AG08395 (cell line): ENCODE measurements at regions not wholly inside any gene's neighbourhood (a gene's known extent, or its start where the extent isn't known, plus 50 kb on each side); places are given as distances from the start of the nearest gene placed in this dataset.
A peak's percentile ranks its signal among the peaks of the same experiment; 100 is the strongest.
"Not testable (repeated sequence)": the region's sequence is repeated elsewhere in the genome, so short reads cannot be mapped to it uniquely, and the experiment has no call there.

Experiments
- DNase-seq: peaks from one replicate; pipeline ENCODE4 v3.0.0; 2012; ENCODE audit warnings: mixed read lengths, low spot score

DNA sequence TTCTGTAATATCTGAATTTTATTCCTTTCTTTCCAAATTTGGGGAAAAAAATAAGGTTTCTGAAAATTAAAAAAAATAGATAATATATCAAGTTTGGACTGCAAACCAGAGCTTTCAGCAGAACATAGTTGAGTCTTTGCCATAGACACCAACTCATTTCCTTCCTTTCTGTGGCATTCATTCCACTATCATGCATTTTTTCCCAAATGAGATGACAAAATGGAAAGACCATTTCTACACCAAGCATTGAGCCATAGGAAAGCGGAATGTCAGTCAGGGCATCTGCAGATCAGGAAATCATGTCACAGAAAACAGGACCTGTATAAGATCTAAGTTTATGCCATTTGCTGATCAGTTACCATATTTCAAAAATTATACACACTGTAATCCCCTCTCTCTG is 333.3 kb upstream of the THBS1 start:
- DNase-seq, result peak; percentile 67

DNA sequence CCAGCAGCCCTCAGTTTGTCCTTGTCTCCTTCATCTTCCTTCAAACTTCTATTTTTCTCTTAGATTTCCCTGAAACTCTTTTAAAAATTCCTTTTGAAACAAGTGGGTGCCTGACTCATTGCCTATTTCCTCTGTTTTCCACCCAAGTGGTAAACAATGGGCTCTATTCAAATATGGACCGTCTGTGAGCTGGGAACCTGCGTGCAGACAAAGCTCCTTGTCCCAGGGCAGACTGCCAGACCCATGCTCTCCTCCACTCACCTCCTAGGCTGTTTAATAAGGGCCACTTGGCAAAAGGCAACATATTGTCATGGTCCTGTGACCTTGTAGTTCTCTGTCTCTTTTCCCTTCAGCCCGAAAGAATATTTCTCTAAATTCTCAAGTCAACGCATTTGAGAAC is 332.7 kb upstream of the THBS1 start:
- peak; percentile 64 for DNase-seq

DNA sequence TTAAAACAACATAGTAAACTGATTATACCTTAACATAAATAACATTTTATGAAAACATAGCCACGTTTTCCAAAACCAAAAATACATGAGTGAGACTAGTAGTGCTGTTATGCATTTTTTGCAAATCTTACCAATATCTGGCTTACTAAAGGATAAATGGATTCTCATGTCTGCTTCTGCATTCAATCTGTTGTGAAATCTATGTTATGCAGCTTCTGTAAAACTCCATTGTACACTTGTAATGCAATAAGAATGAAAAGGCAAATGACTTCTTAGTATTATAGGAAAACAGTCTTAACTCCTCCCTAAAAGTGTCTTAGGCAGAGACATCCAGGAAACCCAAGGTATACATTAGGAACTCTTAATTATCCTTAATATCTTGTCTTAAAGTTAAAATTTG is 330.9 kb upstream of the THBS1 start:
- no peak for DNase-seq

DNA sequence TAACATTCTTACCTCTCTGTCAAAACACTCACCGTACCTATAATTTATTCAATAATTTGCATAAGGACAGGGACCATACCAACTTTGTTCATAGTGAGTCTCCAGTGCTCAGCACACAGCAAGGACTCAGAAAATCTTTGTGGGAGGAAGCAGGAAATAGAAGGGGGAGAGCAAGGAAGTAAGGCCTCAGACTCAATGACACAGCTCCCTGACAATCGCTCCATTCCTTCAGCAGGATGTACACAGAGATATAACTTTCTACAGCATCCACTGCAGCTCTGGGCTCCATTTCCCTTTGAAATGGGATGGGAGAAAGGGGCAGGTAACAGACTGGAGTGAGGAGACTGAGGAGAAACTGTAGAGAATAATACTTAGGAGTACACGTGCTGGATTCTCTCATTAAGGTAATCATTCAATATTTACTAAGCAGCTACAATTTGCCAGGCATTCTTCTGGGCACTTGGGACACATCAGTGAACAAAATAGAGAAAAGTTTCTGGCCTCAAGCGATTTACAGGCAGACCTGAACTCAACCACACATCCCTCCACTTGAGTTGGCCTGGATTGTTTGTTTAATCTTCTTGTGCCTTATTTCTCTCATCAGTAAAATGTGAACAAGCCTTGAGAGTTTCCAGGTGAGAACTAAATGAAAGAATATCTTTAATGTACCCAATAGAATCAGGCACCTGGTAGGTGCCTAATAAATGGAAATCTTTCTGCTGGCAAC is 330.3 kb upstream of the THBS1 start:
- no peak for DNase-seq

DNA sequence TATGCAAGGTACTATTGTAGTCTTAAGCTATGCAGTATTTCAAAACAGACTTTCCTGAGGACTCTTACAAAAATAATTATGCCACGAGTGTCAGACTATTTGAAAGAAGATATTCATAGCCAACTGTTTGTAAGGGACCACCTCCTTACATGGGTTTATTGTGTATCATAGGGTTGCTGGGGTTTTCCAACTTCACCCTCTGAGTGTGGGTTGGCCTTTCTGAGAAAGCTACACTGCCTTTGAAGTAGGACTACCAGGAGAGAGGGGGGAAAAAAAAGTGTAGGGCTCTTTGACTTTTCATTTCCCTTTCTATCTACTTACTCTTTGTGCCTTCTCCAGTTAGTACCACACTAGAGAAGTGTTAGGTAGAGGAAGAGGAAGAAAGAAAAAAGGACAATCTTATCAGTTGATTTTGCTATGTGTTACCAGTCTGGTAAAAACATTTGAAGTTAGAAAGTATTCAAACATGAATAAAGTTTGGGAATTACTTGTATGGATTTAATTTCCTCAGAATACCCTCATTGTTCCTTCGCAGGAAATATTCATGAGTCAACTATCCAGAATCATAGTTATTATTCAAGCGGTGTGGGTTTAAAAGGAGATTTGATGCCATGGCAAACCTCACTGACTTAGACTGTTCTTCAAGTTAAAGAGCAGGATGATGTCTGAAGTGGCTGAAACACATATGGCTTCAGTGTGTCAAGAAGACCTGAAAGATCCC is 329.3 kb upstream of the THBS1 start:
- DNase-seq, result no peak

DNA sequence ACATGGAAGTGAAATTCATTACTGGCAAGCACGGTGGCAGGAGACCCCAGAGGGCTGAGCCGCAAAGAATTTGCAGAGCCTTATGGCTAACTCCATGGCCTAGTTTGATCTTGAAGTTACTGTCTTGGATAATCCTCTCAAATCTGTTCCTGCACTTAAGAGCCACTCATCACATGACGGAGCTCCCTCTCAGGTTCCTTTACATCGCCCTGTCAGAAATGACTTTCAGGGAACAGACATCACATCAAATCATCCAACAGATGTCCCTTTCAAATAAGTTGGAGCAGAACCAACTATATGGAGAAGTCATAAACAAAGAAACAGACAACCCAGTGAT is 328.8 kb upstream of the THBS1 start:
- no peak for DNase-seq

DNA sequence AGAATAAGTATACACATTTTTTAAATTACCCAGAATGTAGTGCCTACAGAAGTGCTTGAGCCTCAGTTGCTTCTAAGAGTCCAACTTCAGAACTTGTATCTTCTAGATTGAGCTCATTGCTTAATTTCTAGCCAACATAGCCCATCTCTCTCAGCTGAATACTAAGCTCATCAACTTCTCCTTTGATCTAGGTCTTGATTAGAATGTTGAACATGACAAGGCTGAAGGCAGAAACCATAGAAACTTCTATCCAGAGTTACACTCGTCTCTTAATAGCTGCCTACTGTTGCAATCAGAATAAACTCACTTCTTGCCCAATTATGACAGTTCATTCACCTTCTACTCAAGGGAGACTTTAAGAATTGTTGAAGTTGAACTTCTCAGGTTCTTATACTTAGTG is 327.3 kb upstream of the THBS1 start:
- DNase-seq, result no peak

DNA sequence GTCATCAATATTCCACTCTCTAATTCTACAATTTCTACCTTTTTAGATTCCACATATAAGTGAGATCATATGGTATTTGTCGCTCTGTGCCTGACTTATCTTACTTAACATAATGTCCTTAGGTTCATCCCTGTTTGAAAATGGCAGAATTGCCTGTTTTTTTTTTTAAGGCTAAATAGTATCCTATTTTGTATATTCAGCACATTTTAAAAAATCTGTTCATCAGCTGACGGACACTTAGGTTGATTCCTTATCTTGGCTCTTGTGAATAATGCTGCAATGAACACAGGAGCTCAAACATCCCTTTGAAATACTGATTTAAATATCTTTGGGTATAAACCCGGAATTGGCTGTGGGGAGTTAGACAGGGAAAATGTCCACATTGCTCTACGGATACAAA is 326.7 kb upstream of the THBS1 start:
- DNase-seq, result no peak

DNA sequence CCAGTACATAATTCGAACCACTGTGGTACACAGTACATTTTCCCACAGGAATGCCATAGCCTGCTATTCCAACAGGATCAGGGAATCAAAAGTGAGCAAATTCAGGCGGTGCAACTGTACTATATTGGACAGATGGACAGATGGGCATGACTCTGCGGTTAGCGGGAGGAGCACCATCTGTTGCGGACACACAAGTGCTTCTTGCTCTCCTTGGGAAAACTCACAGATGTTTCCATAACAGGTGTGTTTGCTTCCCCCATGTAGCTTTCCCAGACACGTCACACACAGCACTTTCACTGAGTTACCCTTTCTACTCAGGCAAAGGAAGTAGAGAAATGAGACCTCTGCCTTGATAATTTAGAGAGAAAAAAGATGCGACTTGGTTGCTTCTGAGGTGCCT is 325.1 kb upstream of the THBS1 start:
- no peak for DNase-seq

DNA sequence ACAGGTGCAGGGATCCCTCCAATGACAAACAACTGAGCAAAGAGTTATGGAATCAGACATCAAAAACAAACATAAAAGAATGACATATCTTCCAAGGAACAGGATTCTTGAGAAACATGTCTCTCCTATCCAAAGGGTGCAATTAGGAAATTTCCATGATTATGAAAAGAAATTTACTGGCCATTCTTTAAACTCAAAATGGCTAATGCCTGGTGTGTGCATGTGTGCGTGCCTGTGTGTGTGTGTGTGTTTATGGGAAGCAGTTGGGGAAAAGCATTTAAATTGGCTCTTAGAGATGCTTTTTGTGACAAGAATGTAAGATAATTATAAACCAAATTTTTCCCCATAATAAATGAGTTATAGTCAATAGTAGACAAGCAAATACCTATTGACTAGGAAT is 320.5 kb upstream of the THBS1 start:
- no peak for DNase-seq

DNA sequence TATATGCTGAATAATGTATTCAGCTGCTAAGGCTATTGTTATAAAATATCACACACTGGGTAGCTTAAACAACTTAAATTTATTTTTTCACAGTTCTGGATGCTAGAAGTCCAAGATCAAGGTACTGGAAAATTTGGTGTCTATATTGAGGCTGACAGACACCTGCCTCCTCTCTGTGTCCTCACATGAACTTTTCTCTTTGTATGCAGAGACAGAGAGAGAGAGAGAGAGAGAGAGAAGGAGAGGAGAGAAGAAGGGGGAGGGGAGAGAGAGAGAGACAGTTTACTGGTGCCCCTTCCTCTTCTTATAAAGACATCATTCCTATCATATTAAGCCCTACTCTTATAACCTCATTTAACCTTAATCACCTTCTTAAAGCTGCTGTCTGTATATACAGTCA is 320.1 kb upstream of the THBS1 start:
- DNase-seq, result no peak

DNA sequence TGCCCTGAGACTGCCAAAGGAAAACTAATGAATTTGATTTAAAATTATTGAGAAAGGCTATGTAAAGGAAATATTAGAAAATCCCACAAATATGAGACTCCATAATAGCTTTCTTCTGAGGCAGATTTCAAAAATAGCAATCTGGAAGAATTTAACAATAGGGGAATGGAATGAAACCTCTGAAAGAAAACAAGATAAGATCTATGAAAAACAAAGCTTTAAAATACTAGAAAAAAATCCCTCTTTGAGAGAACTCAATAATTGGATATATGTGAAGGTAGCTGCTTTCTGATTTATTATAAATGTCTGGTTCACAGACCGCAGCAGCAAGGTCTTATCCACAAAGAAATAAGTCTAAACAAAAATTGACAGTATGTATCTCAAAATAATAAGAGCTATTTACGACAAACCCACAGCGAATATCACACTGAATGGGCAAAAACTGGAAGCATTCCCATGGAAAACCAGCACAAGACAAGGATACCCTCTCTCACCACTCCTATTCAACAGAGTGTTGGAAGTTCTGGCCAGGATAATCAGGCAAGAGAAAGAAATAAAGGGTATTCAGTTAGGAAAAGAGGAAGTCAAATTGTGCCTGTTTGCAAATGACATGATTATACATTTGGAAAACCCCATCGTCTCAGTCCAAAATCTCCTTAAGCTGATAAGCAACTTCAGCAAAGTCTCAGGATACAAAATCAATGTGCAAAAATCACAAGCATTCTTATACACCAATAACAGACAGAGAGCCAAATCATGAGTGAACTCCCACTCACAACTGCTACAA is 319.3 kb upstream of the THBS1 start:
- not testable (repeated sequence) for DNase-seq

DNA sequence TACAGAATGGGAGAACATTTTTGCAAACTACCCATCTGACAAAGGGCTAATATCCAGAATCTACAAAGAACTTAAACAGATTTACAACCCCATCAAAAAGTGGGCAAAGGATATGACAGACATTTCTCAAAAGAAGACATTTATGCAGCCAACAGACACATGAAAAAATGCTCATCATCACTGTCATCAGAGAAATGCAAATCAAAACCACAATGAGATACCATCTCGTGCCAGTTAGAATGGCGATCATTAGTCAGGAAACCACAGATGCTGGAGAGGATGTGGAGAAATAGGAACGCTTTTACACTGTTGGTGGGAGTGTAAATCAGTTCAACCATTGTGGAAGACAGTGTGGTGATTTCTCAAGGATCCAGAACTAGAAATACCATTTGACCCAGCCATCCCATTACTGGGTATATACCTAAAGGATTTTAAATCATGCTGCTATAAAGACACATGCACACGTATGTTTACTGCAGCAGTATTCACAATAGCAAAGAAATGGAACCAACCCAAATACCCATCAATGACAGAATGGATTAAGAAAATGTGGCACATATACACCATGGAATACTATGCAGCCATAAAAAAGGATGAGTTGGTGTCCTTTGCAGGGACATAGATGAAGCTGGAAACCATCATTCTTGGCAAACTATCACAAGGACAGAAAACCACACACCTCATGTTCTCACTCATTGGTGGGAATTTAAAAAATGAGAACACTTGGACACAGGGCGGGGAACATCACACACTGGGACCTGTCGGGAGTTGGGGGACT is 317.7 kb upstream of the THBS1 start:
- DNase-seq, result not testable (repeated sequence)

DNA sequence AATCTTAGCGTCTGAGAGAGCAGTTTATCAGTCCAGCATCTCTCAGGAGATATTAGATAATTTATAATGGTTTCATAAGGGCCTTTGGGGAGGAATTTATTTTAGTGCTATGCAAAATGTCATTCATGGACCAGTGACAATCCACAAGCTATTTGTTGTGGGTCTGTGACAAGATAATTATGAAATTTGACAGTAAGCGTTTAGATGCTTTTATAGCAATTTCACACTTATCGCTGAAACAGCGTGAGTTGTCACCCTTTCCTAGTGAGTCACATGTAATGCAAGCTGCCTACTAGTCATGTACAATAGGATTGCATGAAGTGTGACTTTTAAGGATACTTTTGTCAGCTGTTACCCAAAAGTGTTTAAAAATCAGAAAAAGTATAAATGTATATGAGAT is 315.6 kb upstream of the THBS1 start:
- no peak for DNase-seq

DNA sequence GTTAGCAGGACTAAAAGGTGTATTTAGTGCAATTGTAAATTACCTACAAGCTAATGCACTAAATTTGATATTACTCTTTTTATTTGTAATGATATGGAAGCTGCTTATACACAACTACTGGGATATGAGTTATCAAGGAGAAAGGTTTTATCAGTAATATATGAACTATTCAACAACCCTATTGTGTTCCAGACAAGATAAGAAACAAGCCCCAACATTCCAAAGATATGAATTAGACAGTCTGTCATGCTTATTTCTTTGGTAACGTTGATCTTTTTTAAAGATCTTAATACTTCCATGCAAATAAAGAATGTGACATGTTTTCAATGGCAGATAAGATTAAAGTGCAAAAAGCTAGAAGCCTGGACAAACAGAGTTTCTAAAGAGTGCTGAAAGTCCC is 314.0 kb upstream of the THBS1 start:
- no peak for DNase-seq

DNA sequence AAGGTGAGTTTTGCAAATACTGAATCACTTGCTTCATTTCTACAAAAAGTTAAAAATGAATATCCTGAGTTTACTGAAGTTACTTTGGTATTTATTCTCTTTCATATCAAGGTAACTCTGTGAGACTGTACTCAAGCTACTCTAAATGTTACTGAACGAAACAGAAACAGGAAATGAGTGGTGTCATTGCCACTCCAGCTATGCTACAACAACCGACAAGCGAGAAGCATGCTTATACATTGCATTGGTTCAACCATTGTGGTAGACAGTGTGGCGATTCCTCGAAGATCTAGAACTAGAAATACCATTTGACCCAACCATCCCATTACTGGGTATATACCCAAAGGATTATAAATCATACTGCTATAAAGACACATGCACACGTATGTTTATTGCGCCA is 313.2 kb upstream of the THBS1 start:
- no peak for DNase-seq

DNA sequence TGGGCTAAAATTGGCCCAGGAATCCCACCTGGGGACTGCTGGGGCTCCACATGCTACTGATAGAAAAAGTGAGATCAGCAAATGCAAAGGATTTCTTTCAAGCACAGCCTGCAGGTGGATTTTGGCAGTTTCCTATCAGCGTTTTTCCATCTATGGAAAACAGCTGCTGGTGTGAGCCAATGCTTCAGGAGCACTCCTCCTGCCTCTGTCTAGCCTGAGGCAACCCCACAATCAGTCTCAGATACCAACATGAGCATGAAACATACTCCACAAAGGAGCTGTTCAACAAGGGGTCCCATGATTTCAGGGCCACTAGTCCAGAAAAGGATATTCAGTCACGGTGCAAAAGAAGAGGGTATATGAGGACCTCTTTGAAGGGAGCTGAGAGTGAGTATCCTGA is 311.5 kb upstream of the THBS1 start:
- DNase-seq, result no peak

DNA sequence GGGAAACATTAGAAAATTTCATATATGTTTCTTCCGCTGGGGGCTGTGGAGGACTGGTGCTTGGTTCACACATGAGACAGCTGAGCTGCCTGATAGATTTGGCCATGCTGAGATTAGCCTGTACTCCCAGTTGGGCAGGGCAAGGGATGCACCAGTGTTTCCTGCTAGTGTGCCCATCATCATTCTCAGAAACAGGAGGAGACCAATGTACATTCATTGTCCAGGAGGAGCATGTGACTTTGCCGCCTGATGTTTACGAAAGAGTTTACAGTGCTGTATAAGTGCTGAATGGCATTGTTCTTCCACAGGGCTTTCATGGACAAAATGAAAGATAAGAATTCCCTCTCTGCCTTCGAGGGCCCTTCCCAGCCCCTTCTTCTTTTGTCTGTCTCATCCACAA is 311.1 kb upstream of the THBS1 start:
- DNase-seq, result no peak

DNA sequence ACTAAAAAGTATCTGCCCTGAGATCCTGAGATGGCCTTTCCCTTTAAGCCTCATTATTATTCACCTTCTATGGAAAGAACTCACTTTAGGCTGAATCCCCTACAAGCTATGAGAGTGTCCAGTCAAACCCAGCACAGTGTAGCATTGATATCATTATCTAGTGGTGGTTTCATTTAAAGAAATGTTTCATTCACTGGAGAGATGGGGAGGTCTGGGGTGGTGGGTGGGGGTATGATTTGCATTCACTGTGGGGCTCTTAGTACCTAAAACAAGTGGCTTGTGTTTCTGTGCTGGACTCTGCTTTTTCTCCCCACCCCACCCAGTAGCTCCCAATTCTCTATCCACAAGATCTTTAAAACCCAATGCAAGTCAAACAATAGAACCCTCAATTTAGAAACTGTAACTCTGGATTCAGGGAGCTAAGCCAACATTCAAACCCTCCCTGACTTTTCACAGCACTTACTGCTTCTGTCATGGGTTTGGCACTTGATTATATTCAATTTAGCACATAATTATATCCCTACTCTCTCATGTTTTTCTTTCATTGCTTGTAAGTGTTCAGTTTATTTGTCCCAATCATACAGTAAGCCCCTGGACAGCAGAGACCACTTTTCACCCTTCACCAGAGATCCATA is 310.5 kb upstream of the THBS1 start:
- DNase-seq, result no peak

DNA sequence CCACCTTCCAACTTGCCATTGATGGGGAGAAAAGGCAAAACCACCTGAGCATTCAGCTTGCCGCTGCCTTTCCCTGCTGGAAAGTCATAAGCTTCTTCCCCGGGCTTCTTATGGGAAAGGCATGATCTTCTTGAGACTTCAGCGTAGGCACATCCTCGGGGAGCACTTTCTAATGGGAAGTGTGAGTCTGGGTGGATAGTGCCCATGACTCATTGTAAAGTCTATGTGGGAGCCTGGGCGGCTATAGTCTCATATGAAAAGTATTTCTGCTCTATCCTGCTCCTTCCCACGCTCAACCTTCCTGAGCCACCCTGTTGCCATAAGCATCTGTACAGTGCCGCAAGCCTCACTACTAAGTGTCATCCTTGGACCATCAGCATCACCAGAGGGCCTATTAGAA is 309.9 kb upstream of the THBS1 start:
- peak; percentile 93 for DNase-seq

DNA sequence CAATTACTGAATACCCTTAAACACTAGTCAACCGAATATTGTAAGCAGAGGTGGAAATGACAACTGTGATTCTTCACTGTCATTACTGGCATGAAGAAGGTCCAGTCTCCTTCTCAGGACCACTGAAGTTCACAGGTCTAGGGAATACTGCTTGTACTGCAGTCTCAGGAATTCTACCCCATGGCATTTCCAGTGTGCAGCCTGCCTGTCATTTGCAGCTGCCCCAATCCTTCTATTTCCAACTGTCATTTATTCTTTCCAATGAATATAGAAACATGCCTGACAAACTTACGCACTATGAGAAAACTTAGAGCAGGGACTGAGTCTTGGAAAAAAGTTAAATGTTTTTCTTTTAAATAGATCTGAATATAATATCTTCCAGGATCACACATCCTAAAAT is 308.0 kb upstream of the THBS1 start:
- DNase-seq, result no peak
